ENCODE measurements at regions not wholly inside any gene's neighbourhood (a gene's known extent, or its start where the extent isn't known, plus 50 kb on each side); places are given as distances from the start of the nearest gene placed in this dataset.

DNA sequence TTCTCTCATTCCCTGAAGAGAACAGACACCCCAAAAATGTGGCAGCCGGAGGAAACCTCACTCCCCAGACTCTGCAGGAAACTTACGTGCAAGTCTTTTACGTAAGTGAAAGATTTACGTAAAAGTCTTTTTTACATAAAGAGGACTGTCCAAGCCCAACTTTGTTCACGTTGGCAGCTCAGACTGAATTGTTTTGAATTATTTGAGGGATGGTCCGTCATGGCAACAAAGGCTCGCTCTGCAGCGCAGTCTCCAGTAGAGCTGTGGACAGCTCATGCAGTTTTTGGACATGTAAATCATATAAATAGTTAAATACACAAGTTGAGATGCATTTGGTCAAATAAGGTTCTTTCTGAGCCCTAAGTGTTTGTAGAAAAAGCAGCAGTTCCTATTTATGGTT lies 394.8 kb downstream of the QKI start:
- Histone ChIP-seq H3K9me3 (no peaks in the 10 kb centered on the region), H3K4me1 (no peaks in the 10 kb centered on the region), H3K27me3 (no peaks in the 10 kb centered on the region), H3K4me3 (no peak overlapping the region), H3K27ac (no peak overlapping the region), H3K36me3 (no peaks in the 10 kb centered on the region)
- TF ChIP-seq EP300 (IDR thresholded peaks at IDR 0.05) = no peak
- TF ChIP-seq POLR2A (IDR thresholded peaks at IDR 0.05) = no peak
- no peak for TF ChIP-seq CTCF (IDR thresholded peaks at IDR 0.05)
- TF ChIP-seq POLR2AphosphoS5 (IDR thresholded peaks at IDR 0.05) = no peak
- DNase-seq (ENCODE audit: low spot score in 2 of 2) = no peak
- WGBS = 95% methylated on average over 8 of the region's 8 CpGs

DNA sequence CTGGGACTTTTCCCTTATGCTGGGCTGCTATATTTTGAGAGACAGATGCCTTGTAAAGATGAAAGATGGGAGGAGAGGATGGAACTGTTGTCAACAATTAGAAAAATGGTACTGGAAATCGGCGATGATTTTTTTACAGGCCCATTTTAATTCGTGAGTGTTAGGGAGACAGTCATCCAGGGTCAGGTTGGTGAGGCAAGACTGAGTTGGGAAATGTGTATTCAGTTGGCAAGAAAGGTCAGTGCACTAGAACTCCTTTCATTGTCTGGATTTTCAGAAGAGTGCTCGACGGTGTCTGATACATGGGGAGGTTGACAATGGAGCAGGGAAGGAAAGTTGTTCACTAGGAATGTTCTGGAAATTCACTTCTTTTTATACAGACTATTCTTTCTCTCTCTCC lies 394.4 kb downstream of the QKI start:
- no peaks in the 10 kb centered on the region for H3K4me1 ChIP-seq
- no peaks in the 10 kb centered on the region for H3K27me3 ChIP-seq
- WGBS = 86% methylated on average over 5 of the region's 5 CpGs
- no peak overlapping the region for H3K27ac ChIP-seq
- no peak for DNase-seq (ENCODE audit: low spot score in 2 of 2)
- TF ChIP-seq POLR2A (IDR thresholded peaks at IDR 0.05) (no peak), POLR2AphosphoS5 (IDR thresholded peaks at IDR 0.05) (no peak), EP300 (IDR thresholded peaks at IDR 0.05) (no peak), CTCF (IDR thresholded peaks at IDR 0.05) (no peak)
- no peaks in the 10 kb centered on the region for H3K36me3 ChIP-seq
- no peaks in the 10 kb centered on the region for H3K9me3 ChIP-seq
- H3K4me3 ChIP-seq = no peak overlapping the region

DNA sequence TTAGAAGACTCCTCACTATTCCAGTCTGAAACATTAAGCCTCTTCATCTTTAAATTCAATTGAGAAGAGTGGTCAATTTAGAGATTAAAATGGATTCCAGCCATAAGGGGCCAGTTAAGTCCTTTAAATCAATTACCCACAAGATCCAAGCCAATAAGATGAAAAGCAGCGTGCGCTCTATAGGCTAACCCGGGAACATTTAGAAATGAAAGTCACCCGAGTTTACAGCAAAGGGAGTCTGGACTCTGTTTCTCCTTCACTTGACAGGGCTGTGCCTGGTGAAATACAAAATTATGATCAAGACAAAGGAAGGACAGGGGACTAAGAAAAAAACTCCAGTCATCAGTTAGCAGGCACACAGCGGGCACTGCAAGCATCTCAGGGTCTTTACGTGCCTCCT lies 393.7 kb downstream of the QKI start:
- no peaks in the 10 kb centered on the region for H3K4me1 ChIP-seq
- H3K36me3 ChIP-seq = no peaks in the 10 kb centered on the region
- no peaks in the 10 kb centered on the region for H3K9me3 ChIP-seq
- DNase-seq (ENCODE audit: low spot score in 2 of 2) = no peak
- H3K4me3 ChIP-seq = no peak overlapping the region
- TF ChIP-seq POLR2AphosphoS5 (IDR thresholded peaks at IDR 0.05) = no peak
- no peak for TF ChIP-seq CTCF (IDR thresholded peaks at IDR 0.05)
- TF ChIP-seq POLR2A (IDR thresholded peaks at IDR 0.05) = no peak
- TF ChIP-seq EP300 (IDR thresholded peaks at IDR 0.05) = no peak
- 96% methylated on average over 6 of the region's 6 CpGs for WGBS
- H3K27ac ChIP-seq = no peak overlapping the region
- no peaks in the 10 kb centered on the region for H3K27me3 ChIP-seq

- no peak overlapping the region for H3K4me3 ChIP-seq
- no peaks in the 10 kb centered on the region for H3K27me3 ChIP-seq
- DNase-seq (ENCODE audit: low spot score in 2 of 2) = no peak
- H3K36me3 ChIP-seq = no peaks in the 10 kb centered on the region
- TF ChIP-seq EP300 (IDR thresholded peaks at IDR 0.05) (no peak), POLR2AphosphoS5 (IDR thresholded peaks at IDR 0.05) (no peak), CTCF (IDR thresholded peaks at IDR 0.05) (no peak), POLR2A (IDR thresholded peaks at IDR 0.05) (no peak)
- H3K4me1 ChIP-seq = no peaks in the 10 kb centered on the region
- H3K27ac ChIP-seq = no peak overlapping the region
- H3K9me3 ChIP-seq = no peaks in the 10 kb centered on the region
- WGBS = 88% methylated on average over 13 of the region's 13 CpGs
Observed at GRCh38 chr6:163806755-163807499, 392.4 kb downstream of the QKI start.

DNA sequence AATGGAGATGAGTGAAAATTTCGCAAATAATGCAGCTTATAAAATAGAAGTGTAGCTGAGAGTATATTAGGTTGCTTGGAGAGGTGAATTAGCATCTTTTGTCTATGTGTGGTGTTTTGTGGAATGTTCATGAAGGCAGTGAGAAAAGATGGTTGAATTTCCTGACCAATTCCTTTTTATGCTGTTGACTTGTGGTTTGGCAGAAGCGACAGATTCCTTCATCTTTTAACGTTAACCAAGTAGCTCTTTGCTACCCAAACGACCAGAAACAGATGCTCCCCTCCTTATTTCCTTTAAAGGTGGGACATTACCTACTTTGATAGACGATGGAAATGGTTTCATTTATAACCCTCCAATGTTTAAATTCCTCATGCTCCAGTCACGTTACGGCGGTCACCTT lies 390.5 kb downstream of the QKI start:
- TF ChIP-seq EP300 (IDR thresholded peaks at IDR 0.05) = no peak
- no peak for TF ChIP-seq POLR2A (IDR thresholded peaks at IDR 0.05)
- no peak for TF ChIP-seq CTCF (IDR thresholded peaks at IDR 0.05)
- TF ChIP-seq POLR2AphosphoS5 (IDR thresholded peaks at IDR 0.05) = no peak
- Histone ChIP-seq H3K4me3 (no peak overlapping the region), H3K4me1 (no peaks in the 10 kb centered on the region), H3K9me3 (no peaks in the 10 kb centered on the region), H3K36me3 (no peaks in the 10 kb centered on the region), H3K27ac (no peak overlapping the region), H3K27me3 (no peaks in the 10 kb centered on the region)
- WGBS = 74% methylated on average over 8 of the region's 8 CpGs
- DNase-seq (ENCODE audit: low spot score in 2 of 2) = no peak
